ENCODE measurements at regions not wholly inside any gene's neighbourhood (a gene's known extent, or its start where the extent isn't known, plus 50 kb on each side); places are given as distances from the start of the nearest gene placed in this dataset.

GRCh38 chr10:29823553-29824080, 188.8 kb upstream of the SVIL start:
- H3K4me1 ChIP-seq (ENCODE audit: insufficient read depth, low read length), result no peaks in the 10 kb centered on the region; the same call in 1 of the 2 replicates
- no peak for DNase-seq
- H3K14ac ChIP-seq (ENCODE audit: insufficient read depth, low read length), result no peak overlapping the region
- no peak overlapping the region; a peak in 1 of 7 replicates for H3K27ac Mint-ChIP-seq
- H4K20me1 ChIP-seq (ENCODE audit: control insufficient read depth, insufficient read depth, insufficient read length), result no peaks in the 10 kb centered on the region
- H3K79me1 ChIP-seq (ENCODE audit: insufficient read depth, low read depth, low read length, poor library complexity, severe bottlenecking), result no peaks in the 10 kb centered on the region
- H3K23me2 ChIP-seq (ENCODE audit: insufficient read length, low read depth, low read length, poor library complexity, severe bottlenecking), result no peaks in the 10 kb centered on the region
- no peaks in the 10 kb centered on the region for H3K36me3 Mint-ChIP-seq (ENCODE audit: insufficient read depth in 1 of 3, low read depth in 3 of 3)
- H3K18ac ChIP-seq (ENCODE audit: insufficient read length, low read depth, low read length), result no peak overlapping the region
- no peak overlapping the region for H2BK20ac ChIP-seq (ENCODE audit: low read depth, low read length, poor library complexity, severe bottlenecking)
- H4K91ac ChIP-seq (ENCODE audit: insufficient read length, low read depth, low read length), result no peak overlapping the region
- H3K27me3 ChIP-seq (ENCODE audit: insufficient read depth, low read length), result no peaks in the 10 kb centered on the region
- no peak overlapping the region for H2AK5ac ChIP-seq (ENCODE audit: insufficient read length, low read length)
- no peaks in the 10 kb centered on the region for H3K79me2 ChIP-seq (ENCODE audit: insufficient read depth, low read length)
- H2BK15ac ChIP-seq (ENCODE audit: low read depth, low read length), result no peak overlapping the region
- H2BK120ac ChIP-seq (ENCODE audit: low read depth, low read length, poor library complexity, severe bottlenecking), result no peak overlapping the region
- H3K27me3 Mint-ChIP-seq (ENCODE audit: low read depth), result peaks cover 54% of the 10 kb centered on the region
- H3K4me1 Mint-ChIP-seq, result peaks cover 15 to 16% of the 10 kb centered on the region in 2 experiments
- no peak overlapping the region for H4K5ac ChIP-seq (ENCODE audit: insufficient read length, low read depth, low read length)
- no peak overlapping the region for H3K4me2 ChIP-seq (ENCODE audit: insufficient read depth, insufficient read length, low read length)
- no peaks in the 10 kb centered on the region for H3K9me3 ChIP-seq (ENCODE audit: control insufficient read depth, low read depth, low read length)
- H4K8ac ChIP-seq (replicated peaks; ENCODE audit: insufficient read length, low read depth, low read length), result no peak overlapping the region
- no peak overlapping the region for H2BK12ac ChIP-seq (ENCODE audit: insufficient read length, low read depth, low read length)
- TF ChIP-seq CTCF (conservative IDR thresholded peaks at IDR 0.05), result no peak
- H3T11ph ChIP-seq (ENCODE audit: low read length), result no peak overlapping the region
- no peak overlapping the region for H3K27ac ChIP-seq (ENCODE audit: insufficient read length, low read depth, low read length)
- H3K4ac ChIP-seq (ENCODE audit: low read depth, low read length), result no peak overlapping the region
- no peaks in the 10 kb centered on the region; a peak in 2 of 5 replicates for H3K9me3 Mint-ChIP-seq
- no peak overlapping the region for H2BK5ac ChIP-seq (ENCODE audit: insufficient read length, low read length)
- H2AFZ ChIP-seq (ENCODE audit: low read length), result no peak overlapping the region
- WGBS (ENCODE audit: extremely low coverage, insufficient read length, low lambda C conversion rate), result no CpG with 5 or more reads among the region's 7 CpGs
- no peak overlapping the region for H3K23ac ChIP-seq (ENCODE audit: insufficient read length, low read depth, low read length)
- H3K9ac ChIP-seq (ENCODE audit: extremely low read depth, insufficient read length, low read length), result no peak overlapping the region
- H3K56ac ChIP-seq (ENCODE audit: insufficient read length, low read depth, low read length), result no peak overlapping the region
- H3K4me3 Mint-ChIP-seq, result no peak overlapping the region
